Spleen (tissue), 11 donors: ENCODE measurements at regions not wholly inside any gene's neighbourhood (a gene's known extent, or its start where the extent isn't known, plus 50 kb on each side); places are given as distances from the start of the nearest gene placed in this dataset.
"Not testable (repeated sequence)": the region's sequence is repeated elsewhere in the genome, so short reads cannot be mapped to it uniquely, and the experiment has no call there.

Source experiments
- DNase-seq: peaks from one replicate; pipeline ENCODE4 v3.0.0-alpha.2; 2020
- H3K27ac ChIP-seq, 8 donors: fragments of 200-600 bp; sonication (generic) in 7 of 8; 1 replicate in 4 of 8; 2 replicates in 4 of 8; pipeline versions ENCODE4 v1.5.0 to v1.8.0; 2016 to 2021; ENCODE audit warnings: inconsistent platforms in 4 of 8, mild to moderate bottlenecking in 4 of 8, moderate library complexity in 1 of 8
- H3K27me3 ChIP-seq, 7 donors: fragments of 200-600 bp; sonication (generic) in 6 of 7; replicated peaks in 1 of 7; 1 replicate in 4 of 7; 2 replicates in 3 of 7; pipeline versions ENCODE4 v1.5.0 to v1.8.0; 2016 to 2021; ENCODE audit warnings: inconsistent platforms in 3 of 7, mild to moderate bottlenecking in 1 of 7
- H3K36me3 ChIP-seq, 6 donors: fragments of 200-600 bp; sonication (generic) in 5 of 6; 1 replicate in 4 of 6; 2 replicates in 2 of 6; pipeline versions ENCODE4 v1.5.0 to v1.8.0; 2016 to 2021; ENCODE audit warnings: inconsistent platforms in 2 of 6
- H3K4me1 ChIP-seq, 6 donors: fragments of 200-600 bp; sonication (generic) in 5 of 6; 1 replicate in 3 of 6; 2 replicates in 3 of 6; pipeline versions ENCODE4 v1.5.0 to v1.8.0; 2016 to 2021; ENCODE audit warnings: inconsistent platforms in 3 of 6
- H3K4me3 ChIP-seq, 8 donors: fragments of 200-600 bp; sonication (generic) in 7 of 8; 1 replicate in 4 of 8; 2 replicates in 4 of 8; pipeline versions ENCODE4 v1.5.0 to v1.8.0; 2016 to 2021; ENCODE audit warnings: inconsistent platforms in 4 of 8, mild to moderate bottlenecking in 4 of 8, moderate library complexity in 2 of 8
- H3K9me3 ChIP-seq, 8 donors: fragments of 200-600 bp; sonication (generic) in 7 of 8; 1 replicate in 4 of 8; 2 replicates in 4 of 8; pipeline versions ENCODE4 v1.5.0 to v1.8.0; 2016 to 2021; ENCODE audit warnings: inconsistent platforms in 4 of 8
- CTCF ChIP-seq, 11 experiments: fragments of 200-600 bp in 7 of 11; fragments of 450-650 bp in 4 of 11; sonication (generic) in 4 of 11; IDR thresholded peaks in 8 of 11; conservative IDR thresholded peaks in 3 of 11; 1 replicate in 7 of 11; 2 replicates in 4 of 11; pipeline versions ENCODE4 v1.4.0 to v1.8.0; 2016 to 2021; ENCODE audit warnings: antibody characterized with exemption in 11 of 11, inconsistent platforms in 4 of 11, mild to moderate bottlenecking in 1 of 11
- POLR2A ChIP-seq, 3 donors: fragments of 450-650 bp; IDR thresholded peaks; one replicate each; pipeline ENCODE4 v1.5.1; 2017; ENCODE audit warnings: antibody characterized with exemption in 3 of 3, mild to moderate bottlenecking in 1 of 3
- POLR2AphosphoS5 ChIP-seq, 3 donors: sonication (generic); formaldehyde crosslinking; IDR thresholded peaks; one replicate each; pipeline ENCODE4 v1.5.1; 2017; ENCODE audit warnings: antibody characterized with exemption in 3 of 3
- WGBS, 5 donors: extraction: QIAGEN DNeasy Blood & Tissue Kit in 3 of 5; methylation state at CpG; one replicate each; pipeline versions ENCODE4 v1.1.5 to v1.1.7; 2013 to 2018; 5-methylcytosine and 5-hydroxymethylcytosine counted together
- intact Hi-C: fragments of 100-400 bp; cut with DNase I; formaldehyde crosslinking; loops from one replicate; pipeline ENCODE4 v1.15.0; 2023; ENCODE audit warnings: low total_unique reads
- donor health status: healthy with polysubstance abuse.
- donor health status: DM: no; HTN: no; CAD: no; lungs with moderate emphysema.
- donor health status: DM: no; HTN: no; CAD: no.
- donor health status: Bipolar disorder and iron deficiency.
- donor health status: healthy.
- donor health status: DM: no; HTN: no; CAD: no.
- donor health status: DM: yes; HTN: yes; CAD: no.

- Histone ChIP-seq H3K27ac (no peak overlapping the region), H3K27me3 (peaks cover 0 to 28% (median 0%) of the 10 kb centered on the region in 7 donors), H3K36me3 (no peaks in the 10 kb centered on the region), H3K4me3 (no peak overlapping the region), H3K9me3 (no peaks in the 10 kb centered on the region), H3K4me1 (no peaks in the 10 kb centered on the region)
- intact Hi-C loops, result no loop called here
- no peak for TF ChIP-seq CTCF (IDR thresholded peaks at IDR 0.05 in 8 of 11, conservative IDR thresholded peaks at IDR 0.05 in 3 of 11)
- TF ChIP-seq POLR2A (IDR thresholded peaks at IDR 0.05), result no peak
- no peak for TF ChIP-seq POLR2AphosphoS5 (IDR thresholded peaks at IDR 0.05)
- DNase-seq, result no peak
- 66 to 69% (median 68%) methylated on average over 3 to 7 of the region's 7 CpGs for WGBS, 5 donors
These were observed 76.5 kb downstream of the SLC2A10 start for GRCh38 chr20:46785958-46786357.

- WGBS, 5 donors, result 74 to 85% (median 83%) methylated on average over 6 of the region's 6 CpGs
- Histone ChIP-seq H3K27ac (no peak overlapping the region), H3K36me3 (no peaks in the 10 kb centered on the region), H3K9me3 (no peaks in the 10 kb centered on the region), H3K4me3 (no peak overlapping the region), H3K4me1 (no peaks in the 10 kb centered on the region), H3K27me3 (peaks cover 0 to 28% (median 0%) of the 10 kb centered on the region in 7 donors)
- TF ChIP-seq POLR2AphosphoS5 (IDR thresholded peaks at IDR 0.05), result no peak
- TF ChIP-seq CTCF (IDR thresholded peaks at IDR 0.05 in 8 of 11, conservative IDR thresholded peaks at IDR 0.05 in 3 of 11), result no peak
- no peak for DNase-seq
- intact Hi-C loops, result no loop called here
These were observed 77.1 kb downstream of the SLC2A10 start for GRCh38 chr20:46786566-46786965.

- Histone ChIP-seq H3K27me3 (peaks cover 0 to 30% (median 0%) of the 10 kb centered on the region in 7 donors), H3K4me3 (no peak overlapping the region), H3K36me3 (no peaks in the 10 kb centered on the region), H3K4me1 (no peaks in the 10 kb centered on the region), H3K9me3 (no peaks in the 10 kb centered on the region), H3K27ac (no peak overlapping the region)
- no peak for DNase-seq
- no peak for TF ChIP-seq POLR2A (IDR thresholded peaks at IDR 0.05)
- TF ChIP-seq POLR2AphosphoS5 (IDR thresholded peaks at IDR 0.05), result no peak
- no peak for TF ChIP-seq CTCF (IDR thresholded peaks at IDR 0.05 in 8 of 11, conservative IDR thresholded peaks at IDR 0.05 in 3 of 11)
- WGBS, 5 donors, result 67 to 79% (median 69%) methylated on average over 21 of the region's 21 CpGs
- intact Hi-C loops, result no loop called here
These were observed 78.7 kb downstream of the SLC2A10 start for GRCh38 chr20:46787991-46788762.

DNA sequence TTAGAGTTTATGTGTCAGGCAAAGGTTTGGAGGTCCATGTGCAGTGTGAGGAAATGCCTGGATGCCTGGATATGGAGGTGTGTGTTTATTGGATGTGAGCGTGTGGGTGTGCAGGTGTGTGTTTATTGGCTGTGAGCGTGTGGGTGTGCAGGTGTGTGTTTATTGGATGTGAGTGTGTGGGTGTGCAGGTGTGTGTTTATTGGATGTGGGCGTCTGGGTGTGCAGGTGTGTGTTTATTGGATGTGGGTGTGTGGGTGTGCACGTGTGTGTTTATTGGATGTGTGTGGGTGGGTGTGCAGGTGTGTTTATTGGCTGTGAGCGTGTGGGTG is 79.3 kb downstream of the SLC2A10 start:
- H3K27ac ChIP-seq, intact Hi-C loops, DNase-seq, H3K36me3 ChIP-seq, H3K9me3 ChIP-seq, H3K4me3 ChIP-seq, H3K4me1 ChIP-seq: not testable (repeated sequence)
- H3K27me3 ChIP-seq, result peaks cover 0 to 30% (median 0%) of the 10 kb centered on the region in 7 donors
- WGBS, 5 donors, result 77 to 87% (median 81%) methylated on average over 5 of the region's 5 CpGs
